Astrocyte of the spinal cord (primary cell): ENCODE measurements at regions not wholly inside any gene's neighbourhood (a gene's known extent, or its start where the extent isn't known, plus 50 kb on each side); places are given as distances from the start of the nearest gene placed in this dataset.
"Not testable (repeated sequence)": the region's sequence is repeated elsewhere in the genome, so short reads cannot be mapped to it uniquely, and the experiment has no call there.

ENCODE experiments used
- DNase-seq: peaks from one replicate; pipeline ENCODE4 v3.0.0; 2011; ENCODE audit warnings: low read depth, low spot score
- H3K4me3 ChIP-seq: 2 replicates; pipeline ENCODE4 v1.5.1; 2011; ENCODE audit warnings: low read depth, mild to moderate bottlenecking, low read length, moderate library complexity
- CTCF ChIP-seq: IDR thresholded peaks from 2 replicates; pipeline ENCODE4 v1.5.1; 2012; ENCODE audit warnings: low read depth, mild to moderate bottlenecking, low read length, inconsistent platforms
- in situ Hi-C: cut with HindIII; loops from 2 replicates; pipeline ENCODE4 v1.10.0; 2017; ENCODE audit warnings: low sequenced_read_pairs

DNA sequence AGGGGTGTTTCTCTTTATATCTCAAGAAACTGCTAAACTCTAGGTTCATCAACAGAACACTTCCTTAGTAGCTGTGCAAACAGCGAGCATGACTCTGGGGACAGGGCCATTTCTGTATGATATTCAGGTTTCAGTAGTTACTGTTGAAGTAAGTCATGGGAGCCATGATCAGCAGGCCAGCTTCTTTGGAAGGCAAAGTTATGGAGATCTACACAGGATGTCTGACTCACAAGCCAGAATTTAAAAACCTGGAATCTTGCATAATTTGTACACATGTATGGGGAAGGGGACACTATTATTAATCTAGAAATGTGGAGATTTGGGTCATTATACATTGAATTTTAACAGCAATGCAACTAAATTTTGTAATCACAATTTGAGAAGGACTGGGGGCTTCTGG, 187.8 kb upstream of the NR3C2 start:
- H3K4me3 ChIP-seq, result no peak overlapping the region
- no peak for TF ChIP-seq CTCF
- in situ Hi-C loops, result no loop called here
- no peak for DNase-seq

- DNase-seq, result peak; percentile 3
- no peak overlapping the region for H3K4me3 ChIP-seq
- TF ChIP-seq CTCF, result no peak
- in situ Hi-C loops, result no loop called here
These were observed 176.6 kb upstream of the NR3C2 start for GRCh38 chr4:148618856-148619255.

DNA sequence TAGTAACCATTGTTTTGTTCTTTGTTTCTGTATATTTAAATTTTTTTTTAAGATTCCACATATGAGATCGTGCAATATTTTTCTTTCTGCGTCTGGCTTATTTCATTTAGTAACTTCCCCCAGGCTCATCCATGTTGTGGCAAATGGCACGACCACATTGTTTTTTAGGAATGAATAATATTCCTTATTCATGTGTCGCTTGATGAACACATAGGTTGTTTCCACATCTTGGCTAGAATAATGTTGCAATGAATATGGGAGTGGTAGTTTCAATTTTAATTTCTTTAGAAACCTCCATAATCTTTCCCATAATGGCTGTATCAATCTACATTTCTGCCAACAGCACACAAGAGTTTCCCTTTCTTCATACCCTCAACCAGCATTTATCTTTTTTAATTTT, 166.8 kb upstream of the NR3C2 start:
- no peak overlapping the region for H3K4me3 ChIP-seq
- no peak for TF ChIP-seq CTCF
- in situ Hi-C loops, result no loop called here
- DNase-seq, result no peak

DNA sequence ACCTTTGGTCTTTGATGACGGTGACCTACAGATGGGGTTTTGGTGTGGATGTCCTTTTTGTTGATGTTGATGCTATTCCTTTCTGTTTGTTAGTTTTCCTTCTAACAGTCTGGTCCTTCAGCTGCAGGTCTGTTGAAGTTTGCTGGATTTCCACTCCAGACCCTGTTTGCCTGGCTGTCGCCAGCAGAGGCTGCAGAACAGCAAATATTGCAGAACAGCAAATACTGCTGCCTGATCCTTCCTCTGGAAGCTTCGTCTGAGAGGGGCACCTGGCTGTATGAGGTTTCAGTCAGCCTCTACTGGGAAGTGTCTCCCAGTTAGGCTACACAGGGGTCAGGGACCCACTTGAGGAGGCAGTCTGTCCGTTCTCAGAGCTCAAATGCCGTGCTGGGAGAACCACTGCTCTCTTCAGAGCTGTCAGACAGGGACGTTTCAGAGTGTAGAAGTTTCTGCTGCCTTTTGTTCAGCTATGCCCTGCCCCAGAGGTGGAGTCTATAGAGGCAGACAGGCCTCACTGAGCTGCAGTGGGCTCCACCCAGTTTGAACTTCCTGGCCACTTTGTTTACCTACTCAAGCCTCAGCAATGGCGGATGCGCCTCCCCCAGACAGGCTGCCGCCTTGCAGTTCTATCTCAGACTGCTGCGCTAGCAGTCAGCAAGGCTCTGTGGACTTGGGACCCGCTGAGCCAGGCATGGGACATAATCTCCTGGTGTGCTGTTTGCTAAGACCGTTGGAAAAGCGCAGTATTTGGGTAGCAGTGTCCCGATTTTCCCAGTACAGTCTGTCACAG, 156.4 kb upstream of the NR3C2 start:
- H3K4me3 ChIP-seq, in situ Hi-C loops, DNase-seq: not testable (repeated sequence)

DNA sequence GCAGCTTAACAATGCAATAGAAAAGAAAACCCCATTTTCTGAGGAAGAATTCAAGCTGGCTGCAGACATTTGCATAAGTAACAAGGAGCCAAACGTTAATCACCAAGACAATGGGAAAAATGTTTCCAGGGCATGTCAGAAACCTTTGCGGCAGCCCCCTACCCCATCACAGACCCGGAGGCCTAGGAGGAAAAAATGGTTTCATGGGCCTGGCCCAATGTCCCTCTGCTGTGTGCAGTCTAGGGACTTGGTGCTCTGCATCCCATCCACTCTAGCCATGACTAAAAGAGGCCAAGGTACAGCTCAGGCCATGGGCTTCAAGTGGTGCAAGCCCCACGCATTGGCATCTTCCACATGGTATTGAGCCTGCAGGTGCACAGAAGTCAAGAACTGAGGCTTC, 147.0 kb upstream of the NR3C2 start:
- no peak overlapping the region for H3K4me3 ChIP-seq
- no peak for TF ChIP-seq CTCF
- in situ Hi-C loops, result no loop called here
- no peak for DNase-seq

DNA sequence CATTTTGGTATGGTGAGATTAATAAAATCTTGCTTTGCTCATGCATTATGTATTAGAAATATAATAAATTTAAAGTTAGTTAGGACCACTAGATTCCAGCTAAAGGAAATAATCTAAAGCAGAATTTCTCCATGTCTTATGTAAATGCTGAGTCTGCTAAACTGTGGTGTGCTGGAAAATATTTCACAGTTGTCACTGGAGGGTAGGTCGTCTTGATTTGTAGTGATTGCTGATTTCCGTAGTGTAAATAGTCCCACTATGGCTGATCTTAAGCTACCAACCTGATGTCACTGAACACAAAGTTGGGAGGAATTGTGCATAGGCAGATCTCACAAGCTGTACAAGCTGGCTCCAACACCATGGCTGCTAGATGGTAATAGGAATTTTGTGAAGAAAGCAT, 133.4 kb upstream of the NR3C2 start:
- no peak for TF ChIP-seq CTCF
- in situ Hi-C loops, result no loop called here
- DNase-seq, result no peak
- no peak overlapping the region for H3K4me3 ChIP-seq

DNA sequence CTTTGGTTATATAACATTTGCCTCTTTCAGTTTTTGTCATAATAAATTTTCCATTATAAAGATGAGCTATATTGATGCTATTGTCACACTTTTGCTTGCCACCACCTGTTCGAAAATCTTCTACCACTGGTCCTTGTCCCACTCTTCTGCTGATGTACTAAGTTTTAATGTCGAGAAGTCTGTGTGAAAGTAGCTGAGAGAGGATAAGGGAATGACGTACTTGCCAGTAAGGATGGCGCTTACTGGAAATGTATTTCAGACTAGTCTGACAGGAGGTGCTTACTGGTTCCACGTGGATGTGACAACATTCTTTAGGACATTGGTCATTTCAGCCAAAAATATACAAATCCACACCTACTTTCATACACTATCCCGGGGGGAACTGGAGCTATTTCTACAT, 132.7 kb upstream of the NR3C2 start:
- DNase-seq, result no peak
- H3K4me3 ChIP-seq, result no peak overlapping the region
- in situ Hi-C loops, result no loop called here
- TF ChIP-seq CTCF, result no peak
